HG02943 (cell line): ENCODE measurements at regions not wholly inside any gene's neighbourhood (a gene's known extent, or its start where the extent isn't known, plus 50 kb on each side); places are given as distances from the start of the nearest gene placed in this dataset.
"Not testable (repeated sequence)": the region's sequence is repeated elsewhere in the genome, so short reads cannot be mapped to it uniquely, and the experiment has no call there.

Experiments
- ATAC-seq: cut with Tn5 transposase; IDR thresholded peaks from one replicate; pipeline ENCODE4 v1.9.1; 2021; ENCODE audit warnings: mild to moderate bottlenecking, low read depth, moderate library complexity; ENCODE audit not compliant: unreplicated experiment

DNA sequence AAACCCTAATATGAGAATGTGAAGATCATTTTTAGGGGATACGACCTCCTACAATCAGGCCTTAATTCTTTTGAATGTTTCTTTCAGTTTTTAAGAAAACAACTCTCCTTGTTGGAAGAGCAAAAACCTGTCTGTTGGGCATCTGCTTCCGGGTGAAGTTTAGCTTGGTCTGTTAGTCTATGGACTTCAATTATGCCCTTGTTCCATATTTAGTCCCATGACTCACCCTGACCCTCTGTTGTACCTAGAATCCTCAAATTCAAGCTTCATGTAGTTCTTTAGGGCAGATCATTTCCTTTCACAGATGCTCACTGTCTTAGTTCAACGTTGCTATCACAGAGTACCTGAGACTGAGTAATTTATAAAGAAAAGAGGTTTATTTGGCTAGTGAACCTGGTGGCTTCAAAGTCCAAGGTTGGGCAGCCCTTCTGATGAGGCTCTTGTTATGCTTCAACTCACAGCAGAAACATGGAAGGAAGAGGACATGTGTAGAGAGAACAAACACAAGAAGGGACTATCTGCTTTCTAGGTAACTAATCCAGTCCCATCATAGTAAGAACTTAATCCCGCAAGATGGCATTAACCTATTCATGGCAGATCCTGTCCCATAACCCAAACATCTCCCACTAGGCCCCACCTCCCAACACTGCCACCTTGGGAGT lies 82.5 kb upstream of the SERPINE2 start:
- no peak for ATAC-seq

DNA sequence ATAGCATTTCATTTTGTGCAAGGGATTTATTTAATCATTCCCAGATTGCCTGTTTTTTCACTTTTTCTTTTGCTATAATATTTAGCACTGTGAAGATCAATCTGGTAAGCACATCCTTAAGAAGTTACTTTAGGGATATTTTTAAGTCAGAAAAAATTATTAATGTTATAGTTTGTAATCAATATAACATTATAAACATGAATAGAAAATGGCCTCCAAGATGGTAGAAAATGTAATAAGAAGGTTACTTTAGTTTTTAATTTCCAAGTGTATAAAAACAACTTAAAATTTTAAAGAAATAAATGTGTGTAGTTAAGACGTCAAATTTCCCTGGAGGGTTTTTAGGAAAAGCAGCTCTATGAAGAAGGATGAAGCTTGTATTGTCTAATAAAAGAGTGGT lies 81.9 kb upstream of the SERPINE2 start:
- ATAC-seq = no peak

DNA sequence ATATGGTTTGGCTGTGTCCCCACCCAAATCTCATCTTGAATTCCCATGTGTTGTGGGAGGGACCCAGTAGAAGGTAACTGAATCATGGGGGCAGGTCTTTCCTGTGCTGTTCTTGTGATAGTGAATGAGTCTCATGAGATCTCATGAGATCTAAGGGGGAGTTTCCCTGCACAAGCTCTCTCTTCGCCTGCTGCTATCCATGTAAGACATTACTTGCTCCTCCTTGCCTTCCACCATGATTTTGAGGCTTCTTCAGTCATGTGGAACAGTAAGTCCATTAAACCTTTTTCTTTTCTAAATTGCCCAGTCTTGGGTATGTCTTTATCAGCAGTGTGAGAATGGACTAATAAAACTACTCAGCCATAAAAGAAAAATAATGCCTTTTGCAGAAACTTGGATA lies 80.8 kb upstream of the SERPINE2 start:
- not testable (repeated sequence) for ATAC-seq

DNA sequence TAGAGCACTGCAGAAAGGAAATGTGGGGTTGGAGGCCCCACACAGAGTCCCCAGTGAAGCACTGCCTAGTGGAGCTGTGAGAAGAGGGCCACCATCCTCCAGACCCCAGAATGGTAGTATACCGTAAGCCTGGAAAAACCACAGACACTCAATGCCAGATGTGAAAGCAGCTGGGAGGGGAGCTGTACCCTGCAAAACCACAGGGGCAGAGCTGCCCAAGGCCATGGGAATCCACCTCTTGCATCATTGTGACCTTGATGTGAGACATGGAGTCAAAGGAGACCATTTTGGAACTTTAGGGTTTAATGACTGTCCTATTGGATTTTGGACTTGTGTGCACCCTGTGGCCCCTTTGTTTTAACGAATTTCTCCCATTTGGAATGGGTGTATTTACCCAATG lies 75.3 kb upstream of the SERPINE2 start:
- no peak for ATAC-seq

DNA sequence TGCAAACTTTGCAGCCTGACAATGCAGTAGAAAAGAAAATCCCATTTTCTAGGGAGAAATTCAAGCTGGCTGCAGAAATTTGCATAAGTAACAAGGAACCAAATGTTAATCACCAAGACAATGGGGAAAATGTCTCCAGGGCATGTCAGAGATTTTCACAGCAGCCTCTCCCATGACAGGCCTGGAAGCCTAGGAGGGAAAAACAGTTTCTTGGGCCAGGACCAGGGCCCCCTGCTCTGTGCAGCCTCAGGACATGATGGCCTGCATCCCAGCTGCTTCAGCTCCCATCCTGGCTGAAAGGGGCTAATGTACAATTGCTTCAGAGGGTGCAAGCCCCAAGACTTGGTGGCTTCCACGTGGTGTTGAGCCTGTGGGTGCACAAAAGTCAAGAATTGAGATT lies 74.8 kb upstream of the SERPINE2 start:
- ATAC-seq = not testable (repeated sequence)

DNA sequence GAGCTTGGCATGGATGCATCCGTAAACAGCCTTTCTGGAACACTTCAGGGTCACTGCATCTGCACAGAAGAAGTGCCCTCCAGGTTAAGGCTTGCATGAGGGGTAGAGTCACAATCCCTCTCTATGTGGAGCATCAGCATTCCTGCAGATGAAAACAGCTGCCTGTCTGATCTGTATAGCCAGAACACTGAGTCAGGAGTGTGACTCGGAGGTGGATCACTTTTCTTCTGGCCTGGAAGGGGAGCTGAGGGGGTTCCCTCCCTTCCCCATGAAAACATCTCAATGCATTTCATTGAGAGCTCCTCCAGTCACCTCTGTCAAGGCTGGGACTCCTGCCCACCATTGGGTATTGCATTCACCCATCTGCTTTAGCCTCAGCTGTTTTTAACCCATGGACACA lies 72.5 kb upstream of the SERPINE2 start:
- ATAC-seq = no peak

DNA sequence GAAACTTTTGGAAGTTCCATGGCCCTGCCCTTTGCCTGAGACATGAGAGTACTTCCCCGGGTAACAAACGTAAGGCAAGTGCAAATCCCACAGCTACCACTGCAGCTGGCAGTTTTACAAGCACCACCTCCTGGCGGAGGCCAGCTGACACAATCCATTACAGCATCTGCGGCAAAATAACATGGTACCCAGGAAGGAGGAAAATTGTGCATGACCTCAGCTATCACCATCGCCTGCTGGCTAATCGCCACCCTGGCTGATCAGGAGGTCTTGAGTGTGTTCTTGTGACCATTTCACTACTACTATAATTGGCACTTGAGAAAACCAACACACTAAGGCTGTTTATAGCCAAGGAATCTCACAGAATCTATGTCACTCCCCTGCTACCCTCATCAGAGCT lies 71.7 kb upstream of the SERPINE2 start:
- ATAC-seq = no peak

DNA sequence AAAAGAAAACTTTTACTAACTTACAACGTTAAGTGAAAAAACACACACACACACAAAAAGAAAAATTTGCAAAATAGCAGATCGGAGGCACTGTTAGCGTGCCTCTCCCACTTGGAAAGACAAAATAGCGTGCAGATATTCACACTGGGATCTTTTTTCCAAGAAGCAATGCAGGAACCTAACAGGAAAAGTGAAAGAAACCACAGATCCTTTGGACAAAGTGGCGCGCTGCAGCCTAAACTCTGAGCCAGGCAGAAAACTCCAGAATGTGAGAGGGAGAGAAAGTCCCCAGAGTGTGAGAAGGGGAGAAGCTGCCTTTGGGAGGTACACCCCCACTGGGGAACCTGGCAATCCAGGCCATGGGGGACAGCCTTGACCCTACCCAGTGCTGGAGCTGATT lies 70.7 kb upstream of the SERPINE2 start:
- no peak for ATAC-seq

DNA sequence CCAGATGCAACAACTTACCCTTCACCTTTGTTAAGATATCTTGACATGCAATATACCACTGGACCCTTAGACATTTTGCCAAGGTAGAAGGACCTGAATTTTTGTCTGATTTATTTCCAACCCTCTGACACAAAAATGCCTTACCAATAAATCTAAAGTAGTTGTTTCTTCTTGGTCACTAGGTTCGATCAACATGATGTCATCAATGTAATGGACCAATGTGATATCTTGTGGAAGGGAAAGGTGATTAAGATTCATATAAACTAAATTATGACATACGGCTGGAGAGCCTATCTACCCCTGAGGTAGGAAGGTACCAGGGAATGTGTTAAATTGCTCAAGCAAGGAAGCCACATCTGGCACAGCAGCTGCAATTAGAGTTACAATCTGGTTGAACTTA lies 67.7 kb upstream of the SERPINE2 start:
- ATAC-seq = no peak

DNA sequence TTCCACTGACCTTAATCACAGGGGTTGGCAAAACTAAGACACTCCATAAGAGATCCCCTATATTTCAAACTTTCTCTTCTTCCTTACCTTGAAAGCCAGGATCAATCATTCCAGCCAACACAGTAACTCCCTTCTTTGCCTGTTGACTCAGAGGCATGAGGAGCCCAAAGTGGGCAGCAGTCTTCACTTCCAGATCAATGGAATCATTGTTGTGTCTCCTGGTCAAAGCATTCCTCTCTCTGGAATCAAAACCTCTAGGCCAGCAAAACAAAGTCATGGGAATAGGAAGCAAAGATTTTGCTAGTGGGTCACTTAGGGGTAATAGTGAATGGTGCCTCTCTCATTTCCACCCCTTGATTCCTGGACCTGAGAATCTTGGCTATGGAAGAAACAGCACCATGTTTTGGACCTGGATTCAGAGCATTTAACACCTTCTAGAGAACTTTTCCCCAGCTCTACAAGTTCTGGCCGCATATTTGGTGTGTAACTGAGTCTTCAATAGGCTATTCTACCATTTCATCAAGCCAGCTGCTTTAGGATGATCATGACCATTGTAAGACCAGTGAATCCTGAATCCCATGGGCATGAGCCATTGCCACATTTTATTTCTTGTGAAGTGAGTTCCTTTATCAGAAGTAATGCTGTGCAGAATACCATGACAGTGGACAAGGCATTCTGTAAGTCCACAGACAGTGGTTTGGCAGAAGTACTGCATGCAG lies 65.7 kb upstream of the SERPINE2 start:
- ATAC-seq = no peak

DNA sequence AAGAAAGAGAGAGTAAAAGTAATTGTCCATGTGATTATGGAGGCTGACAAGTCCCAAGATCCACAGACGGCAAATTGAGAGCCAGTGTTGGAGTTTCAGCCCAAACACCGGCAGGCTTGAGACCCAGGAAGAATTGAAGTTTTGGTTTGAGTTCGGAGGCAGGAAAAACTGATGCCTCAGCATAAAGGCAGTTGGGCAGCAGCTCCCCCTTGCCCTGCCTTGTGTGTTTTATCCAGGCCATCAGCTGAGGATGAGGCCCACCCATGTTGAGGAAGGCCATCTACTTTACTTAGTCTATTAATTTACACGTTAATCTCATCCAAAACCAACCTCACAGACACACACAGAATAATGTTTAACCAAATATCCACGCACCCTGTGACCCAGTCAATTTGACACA lies 64.6 kb upstream of the SERPINE2 start:
- no peak for ATAC-seq

DNA sequence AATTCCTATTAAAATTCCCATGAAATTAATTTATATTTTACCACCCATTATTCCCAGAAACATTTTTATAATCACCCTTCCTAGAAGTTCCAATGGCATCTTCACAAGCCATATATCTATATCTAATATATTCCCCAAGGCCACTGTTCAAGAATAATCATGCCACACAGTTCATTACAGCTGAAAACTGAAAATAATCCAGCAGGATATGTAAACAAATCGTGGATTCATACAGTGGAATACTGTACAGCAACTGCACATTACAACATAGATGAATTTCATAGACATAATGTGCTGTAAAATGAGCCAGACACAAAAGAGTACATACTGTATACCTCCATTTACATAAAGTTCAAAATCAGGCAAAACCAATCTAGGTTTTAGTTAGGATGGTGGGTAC lies 63.9 kb upstream of the SERPINE2 start:
- ATAC-seq = no peak

DNA sequence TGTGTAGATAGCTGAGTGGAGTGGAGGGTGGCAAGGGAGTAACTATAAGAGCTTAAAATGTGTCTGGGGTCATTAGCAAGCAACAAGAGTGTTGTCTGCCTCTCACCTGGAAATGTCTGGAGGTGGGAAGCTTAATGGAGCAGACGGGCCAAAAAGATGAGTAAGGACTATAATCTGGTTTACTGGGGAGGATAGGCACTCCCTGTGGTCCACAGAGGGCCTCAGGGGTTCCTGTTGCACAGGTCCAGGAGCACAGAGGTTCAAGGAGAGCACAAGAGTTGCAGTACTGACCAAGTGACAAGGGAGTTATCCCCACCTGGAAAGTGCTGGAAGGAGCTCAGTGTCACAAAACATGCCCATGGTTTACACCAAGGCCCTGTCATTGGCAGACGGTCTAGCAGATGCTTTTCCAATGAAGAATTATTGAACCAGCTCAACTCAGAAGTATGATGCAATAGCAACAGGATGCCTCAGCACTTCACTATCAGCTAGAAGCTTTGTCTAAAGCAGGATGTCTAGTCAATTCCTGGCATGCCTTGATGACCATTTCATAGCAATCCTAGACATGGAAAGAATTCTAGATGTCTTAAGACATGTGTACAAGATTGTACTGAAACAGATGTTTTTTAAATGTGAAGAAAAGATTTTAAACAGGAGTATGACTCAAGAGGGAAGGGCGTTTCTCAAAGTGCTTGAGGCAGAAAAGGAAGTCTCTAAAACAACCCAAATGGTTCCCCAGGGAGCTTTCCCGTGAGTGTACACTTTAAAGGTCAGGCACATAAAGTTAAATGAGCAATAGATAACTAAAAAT lies 62.9 kb upstream of the SERPINE2 start:
- ATAC-seq = no peak

DNA sequence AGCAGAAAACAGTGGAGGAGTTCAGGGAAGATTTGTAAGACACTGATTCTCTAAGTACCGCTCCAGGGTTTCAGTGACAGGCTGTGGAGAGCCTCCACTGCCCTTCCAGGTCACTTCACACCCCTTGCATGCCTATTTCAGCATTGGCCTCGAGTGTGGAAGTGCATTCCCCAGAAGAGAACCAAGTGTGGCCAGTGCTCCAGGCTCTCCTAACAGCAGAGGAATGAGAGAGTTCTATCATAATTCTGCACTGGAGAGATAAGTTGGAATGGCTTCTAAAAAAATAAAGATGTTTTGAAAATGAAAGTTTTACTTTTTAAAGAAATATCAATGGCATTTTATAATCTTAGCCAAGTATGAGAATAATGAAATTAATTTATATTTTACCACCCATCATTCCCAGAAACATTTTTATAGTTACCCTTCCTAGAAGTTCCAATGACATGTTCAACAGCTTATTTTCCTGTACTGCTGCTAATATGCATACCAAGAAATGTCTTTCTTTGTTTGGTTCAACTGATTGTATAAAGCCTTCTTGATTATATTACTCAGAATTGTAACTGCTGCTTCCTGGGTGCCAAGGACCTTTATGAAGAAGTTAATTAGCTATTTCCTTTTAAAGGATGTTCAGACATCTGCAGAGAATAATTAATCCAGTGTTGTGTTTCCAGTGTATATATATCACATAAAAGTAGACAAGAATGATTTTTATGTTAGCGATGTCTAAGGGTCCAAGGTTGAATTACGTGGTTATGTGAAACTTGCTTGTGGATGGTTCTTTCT lies 61.0 kb upstream of the SERPINE2 start:
- ATAC-seq = no peak

DNA sequence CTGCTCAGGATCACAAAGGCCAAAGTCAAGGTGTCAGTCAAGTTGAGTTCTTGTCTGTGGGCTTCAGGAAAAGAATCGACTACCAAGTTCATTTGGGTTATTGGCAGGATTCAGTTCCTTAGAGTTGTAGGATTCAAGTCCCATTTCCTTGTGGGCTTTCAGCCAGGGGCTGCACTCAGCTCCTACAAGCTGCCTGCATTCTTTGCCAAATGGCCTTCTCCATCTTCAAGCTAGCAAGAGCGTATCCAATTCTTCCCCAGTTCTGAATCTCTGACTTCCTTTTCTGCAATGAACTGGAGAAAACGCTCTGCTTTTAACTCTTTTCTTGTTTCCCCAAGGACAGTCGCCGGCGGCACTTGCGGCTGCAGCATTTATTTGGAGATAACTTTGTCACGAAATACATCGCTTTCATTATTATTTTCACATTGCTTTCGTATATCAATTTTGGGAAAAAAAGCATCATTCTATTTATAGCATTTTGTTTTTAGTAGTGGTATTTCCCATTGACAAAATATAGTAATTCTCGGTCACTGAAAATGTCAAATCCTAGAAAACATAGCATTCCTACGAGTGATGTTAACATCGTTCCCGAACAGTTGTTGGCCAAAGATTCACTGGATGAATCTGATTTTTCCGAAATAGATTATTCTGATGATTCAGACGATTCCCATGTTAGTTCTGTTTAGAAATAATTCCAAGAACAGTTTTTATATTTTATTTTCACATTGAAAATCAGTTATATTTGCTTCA lies 59.6 kb upstream of the SERPINE2 start:
- no peak for ATAC-seq

DNA sequence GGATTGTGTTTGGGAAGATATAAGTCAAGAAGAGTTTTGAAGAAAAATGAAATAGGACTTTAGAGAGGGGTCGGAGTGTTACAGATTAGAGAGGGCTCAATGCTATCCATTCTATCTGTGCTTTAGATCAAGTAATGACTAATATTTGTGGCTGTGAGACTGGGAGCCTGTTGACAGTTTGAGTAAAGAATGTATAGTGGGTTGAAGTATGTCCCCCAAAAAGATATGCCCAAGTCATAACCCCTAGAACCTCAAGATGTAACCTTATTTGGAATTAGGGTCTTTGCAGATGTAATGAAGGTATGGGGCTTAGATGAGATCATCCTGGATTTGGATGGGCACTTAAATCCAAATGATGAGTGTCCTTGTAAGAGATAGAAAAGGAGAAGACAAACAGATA lies 55.3 kb upstream of the SERPINE2 start:
- ATAC-seq = no peak

DNA sequence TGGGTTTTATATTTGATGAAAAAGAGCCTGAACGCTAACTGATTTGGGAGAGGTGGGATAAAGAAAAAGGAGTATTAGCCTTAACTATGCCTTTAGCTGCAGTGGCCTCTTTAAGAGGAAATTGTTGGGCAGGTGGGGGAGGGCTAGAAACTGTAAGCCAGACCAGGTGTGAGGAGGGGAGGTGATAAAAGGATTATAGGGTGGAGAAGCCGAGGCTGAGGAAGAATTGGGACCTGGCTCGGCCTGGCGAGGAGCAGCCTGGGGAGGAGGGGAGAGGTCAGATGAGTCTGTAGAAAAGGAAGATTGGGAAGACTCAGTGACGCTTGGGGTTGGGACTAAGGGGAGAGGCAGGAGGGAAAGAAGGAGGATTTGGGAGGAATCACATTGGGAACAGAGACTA lies 52.6 kb upstream of the SERPINE2 start:
- not testable (repeated sequence) for ATAC-seq

DNA sequence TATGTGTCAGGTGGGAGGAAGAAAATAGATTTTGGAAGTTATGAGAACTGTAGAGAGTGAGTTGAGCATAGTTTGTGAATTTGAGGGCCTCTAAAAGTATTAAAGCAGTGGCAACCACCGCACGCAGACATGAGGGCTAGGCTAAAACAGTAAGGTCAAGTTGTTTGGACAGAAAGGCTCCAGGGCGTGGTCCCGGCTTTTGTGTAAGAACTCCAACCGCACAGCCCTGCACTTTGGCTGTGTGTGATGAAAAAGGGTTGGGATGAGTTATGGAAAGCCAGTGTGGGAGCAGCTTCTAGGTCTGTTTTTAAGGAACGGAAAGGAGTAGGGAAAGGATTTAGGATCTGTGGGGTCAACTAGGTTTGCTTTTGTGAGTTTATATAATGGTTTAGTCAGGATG lies 50.5 kb upstream of the SERPINE2 start:
- ATAC-seq = not testable (repeated sequence)
